HG03139 (cell line): ENCODE measurements at regions not wholly inside any gene's neighbourhood (a gene's known extent, or its start where the extent isn't known, plus 50 kb on each side); places are given as distances from the start of the nearest gene placed in this dataset.

Experiments
- ATAC-seq: cut with Tn5 transposase; IDR thresholded peaks from one replicate; pipeline ENCODE4 v1.9.1; 2021; ENCODE audit not compliant: unreplicated experiment

GRCh38 chr6:22878324-22878701 is 308.9 kb downstream of the HDGFL1 start:
- ATAC-seq: no peak

DNA sequence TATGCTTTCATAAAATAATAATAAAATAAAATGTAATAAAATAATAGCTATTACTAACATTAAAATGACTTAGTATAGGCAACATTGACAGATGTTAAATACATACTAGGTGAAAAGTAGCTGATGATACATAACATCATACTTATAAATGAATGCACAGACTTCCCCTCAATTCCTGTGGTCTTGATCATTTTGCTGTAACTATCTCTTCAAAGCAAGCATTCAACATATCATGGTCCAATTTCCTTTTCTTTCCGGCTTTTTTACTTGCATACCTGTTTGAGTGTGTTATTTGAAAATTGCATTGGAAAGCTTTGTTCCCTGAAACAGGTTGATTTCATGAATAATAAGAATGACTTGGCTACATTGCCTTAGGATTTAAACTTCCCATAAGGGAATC is 309.3 kb downstream of the HDGFL1 start:
- no peak for ATAC-seq

- ATAC-seq: no peak
Observed at GRCh38 chr6:22880686-22881433, 311.5 kb downstream of the HDGFL1 start.

- ATAC-seq: no peak
Observed at GRCh38 chr6:22882581-22882980, 313.2 kb downstream of the HDGFL1 start.

DNA sequence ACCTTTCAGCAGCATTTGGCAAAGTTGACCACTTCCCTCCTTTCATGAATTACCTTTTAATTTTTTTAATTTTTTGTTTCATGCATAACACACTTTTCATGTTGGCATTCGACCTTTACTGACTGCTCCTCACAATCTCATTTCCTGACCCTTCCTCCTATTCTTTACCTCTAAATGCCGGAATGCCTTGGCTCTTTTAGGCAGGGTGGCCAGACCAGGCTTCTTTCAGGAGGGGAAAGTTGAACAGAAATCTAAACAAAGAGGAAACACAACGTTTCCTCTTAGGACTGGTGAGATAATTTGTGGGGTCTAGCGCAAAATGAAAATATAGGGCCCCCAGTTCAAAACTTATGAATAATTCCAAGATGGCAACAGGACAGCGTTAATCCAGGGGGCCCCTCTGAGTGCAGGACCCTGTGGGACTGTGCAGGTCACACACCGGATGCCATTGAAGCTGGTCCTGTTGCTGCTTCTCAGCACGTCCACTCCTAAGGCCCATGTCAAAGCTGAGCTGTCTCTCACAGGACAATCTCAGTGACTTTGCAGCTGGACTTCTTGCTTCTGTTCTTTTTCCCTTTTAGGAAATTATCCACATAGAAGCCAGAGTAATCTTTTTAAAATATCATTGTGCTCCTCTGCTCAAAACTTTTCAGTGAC is 313.8 kb downstream of the HDGFL1 start:
- ATAC-seq: no peak

- ATAC-seq: no peak
Observed at GRCh38 chr6:22884456-22884855, 315.1 kb downstream of the HDGFL1 start.

DNA sequence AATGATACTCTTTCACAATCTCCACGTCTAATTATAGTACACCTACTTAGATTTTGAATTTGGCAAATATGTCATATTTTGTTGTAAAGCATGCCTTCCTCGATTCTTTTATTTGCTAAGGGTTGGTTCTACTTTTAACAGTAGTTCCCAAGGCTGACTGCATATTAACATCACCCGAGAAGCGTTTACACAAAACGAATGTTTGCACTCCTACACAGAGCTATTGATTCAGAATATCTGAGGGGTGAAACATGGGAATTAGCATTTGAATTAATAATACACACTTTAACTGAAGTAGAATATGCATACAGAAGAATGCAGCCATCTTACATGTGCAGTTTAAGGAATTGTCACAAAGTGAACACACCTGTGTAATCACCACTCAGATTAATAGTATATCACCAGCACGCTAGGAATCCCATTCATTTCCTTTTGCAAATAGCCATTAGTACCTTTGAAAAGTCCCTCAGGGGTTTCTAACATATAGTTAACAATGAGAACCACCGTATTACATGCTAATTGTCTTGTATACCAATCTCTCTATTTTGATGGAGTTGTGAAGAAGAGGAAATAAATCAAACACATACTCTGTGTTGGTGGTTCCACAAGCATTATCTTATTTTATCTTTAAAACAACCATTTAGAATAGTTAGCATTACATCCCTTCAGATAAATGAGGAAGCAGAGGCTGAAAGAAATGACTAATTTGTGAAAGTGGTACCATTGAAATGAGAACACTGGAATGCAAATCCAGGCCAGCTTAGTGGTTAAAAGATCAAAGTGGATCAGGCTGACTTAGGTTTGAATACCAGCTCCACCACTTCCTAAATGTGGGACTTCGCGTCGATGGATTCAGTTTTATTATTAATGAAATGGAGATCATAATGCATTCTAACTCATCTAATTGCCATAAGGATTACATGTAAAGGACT is 317.6 kb downstream of the HDGFL1 start:
- no peak for ATAC-seq

- ATAC-seq: no peak
Observed at GRCh38 chr6:22888163-22888752, 318.9 kb downstream of the HDGFL1 start.

DNA sequence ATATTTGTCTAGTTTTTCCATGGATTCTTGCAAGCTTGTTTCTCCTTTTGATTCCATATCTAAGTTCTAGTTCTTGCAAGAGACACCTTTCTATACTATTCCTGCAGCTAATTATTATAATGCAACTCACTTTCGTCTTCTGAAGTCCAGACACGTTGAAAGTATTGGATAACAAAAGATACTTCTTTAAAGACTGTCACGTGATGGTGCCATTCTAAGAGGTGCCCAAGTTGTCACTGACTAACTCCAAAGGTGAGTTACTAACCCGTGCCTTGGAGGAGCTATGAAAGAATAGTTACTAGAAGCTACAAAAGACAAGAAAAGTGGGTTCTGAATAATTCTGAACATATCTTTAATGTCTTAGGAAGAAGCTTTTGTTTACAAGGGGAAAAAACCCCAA is 322.6 kb downstream of the HDGFL1 start:
- ATAC-seq: no peak

- no peak for ATAC-seq
Observed at GRCh38 chr6:22892452-22892851, 323.1 kb downstream of the HDGFL1 start.

- no peak for ATAC-seq
Observed at GRCh38 chr6:22896696-22897095, 327.3 kb downstream of the HDGFL1 start.

- no peak for ATAC-seq
Observed at GRCh38 chr6:22899426-22899825, 330.1 kb downstream of the HDGFL1 start.

DNA sequence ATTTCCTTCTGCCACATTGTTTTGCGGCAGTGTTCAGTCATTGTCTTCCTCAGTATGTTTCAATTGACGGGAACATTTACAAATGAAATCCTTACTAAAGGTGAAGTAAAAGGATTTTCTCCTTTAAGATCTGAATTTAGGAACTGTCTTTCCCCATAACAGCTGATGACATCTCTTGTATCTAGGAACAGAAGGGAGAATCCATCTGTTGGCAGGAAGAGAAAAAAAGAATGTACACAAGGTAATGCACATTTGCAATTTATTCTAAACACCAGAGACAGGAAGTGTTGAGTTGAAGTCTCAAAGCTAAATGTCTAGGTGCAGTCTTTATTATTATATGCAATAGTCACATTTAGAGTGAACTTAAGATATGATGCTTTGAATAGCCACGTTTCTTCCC is 334.5 kb downstream of the HDGFL1 start:
- no peak for ATAC-seq

GRCh38 chr6:22904431-22904830 is 335.1 kb downstream of the HDGFL1 start:
- ATAC-seq: no peak

DNA sequence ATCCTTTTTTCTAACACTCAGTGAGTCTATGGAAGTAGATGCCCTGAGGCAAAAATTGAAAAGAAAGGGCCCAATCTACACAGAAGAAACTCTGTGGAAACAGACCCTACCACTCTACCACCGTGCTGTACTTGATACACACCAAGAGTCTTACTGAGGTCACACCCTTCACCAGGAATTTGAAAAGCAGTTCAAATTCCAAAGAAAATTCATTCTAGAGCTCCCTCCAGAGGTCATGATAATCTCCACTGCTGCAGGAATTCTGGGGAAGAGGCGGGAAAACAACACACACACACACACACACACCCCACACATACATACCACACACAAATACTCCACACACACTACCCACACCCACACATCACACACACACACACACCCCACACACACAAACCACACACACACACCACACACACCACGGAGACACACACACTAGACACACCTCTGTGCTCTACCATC is 336.8 kb downstream of the HDGFL1 start:
- no peak for ATAC-seq

GRCh38 chr6:22907085-22907484 is 337.7 kb downstream of the HDGFL1 start:
- no peak for ATAC-seq

DNA sequence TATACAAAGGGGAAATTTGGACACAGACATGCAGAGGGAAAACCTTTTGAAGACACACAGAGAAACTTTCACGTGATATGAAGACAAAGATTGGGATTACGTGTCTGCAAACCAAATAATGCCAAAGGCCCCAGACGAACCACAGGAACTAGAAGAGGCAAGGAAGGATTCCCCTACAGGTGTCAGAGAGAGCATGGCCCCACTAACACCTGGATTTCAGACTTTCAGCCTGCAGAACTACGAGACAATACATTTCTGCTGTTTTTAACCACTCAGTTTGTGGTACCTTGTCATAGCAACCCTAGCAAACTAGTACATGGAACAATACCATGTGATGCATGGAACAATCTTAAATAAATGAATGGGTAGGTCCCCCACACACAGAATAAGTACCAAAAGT is 341.0 kb downstream of the HDGFL1 start:
- ATAC-seq: no peak

DNA sequence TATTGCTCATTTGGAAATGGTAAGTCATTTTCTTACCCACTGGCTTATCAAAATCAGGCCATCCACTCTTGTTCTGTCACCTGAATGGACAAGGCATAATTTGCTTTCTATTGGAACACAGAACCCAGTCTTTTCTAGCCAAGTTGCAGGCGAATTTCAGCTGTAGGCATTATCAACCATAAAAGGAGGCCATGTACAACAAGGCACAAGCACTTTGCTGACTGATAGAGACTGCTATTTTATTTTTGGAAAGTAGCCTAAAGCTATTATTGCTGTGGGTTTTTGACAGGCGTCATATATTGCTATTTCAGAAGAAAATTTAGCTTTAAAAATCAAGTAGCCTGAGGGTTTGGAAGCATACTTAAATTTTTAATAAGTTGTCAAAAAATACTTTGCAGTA is 344.2 kb downstream of the HDGFL1 start:
- ATAC-seq: no peak

- no peak for ATAC-seq
Observed at GRCh38 chr6:22917344-22917743, 348.0 kb downstream of the HDGFL1 start.

DNA sequence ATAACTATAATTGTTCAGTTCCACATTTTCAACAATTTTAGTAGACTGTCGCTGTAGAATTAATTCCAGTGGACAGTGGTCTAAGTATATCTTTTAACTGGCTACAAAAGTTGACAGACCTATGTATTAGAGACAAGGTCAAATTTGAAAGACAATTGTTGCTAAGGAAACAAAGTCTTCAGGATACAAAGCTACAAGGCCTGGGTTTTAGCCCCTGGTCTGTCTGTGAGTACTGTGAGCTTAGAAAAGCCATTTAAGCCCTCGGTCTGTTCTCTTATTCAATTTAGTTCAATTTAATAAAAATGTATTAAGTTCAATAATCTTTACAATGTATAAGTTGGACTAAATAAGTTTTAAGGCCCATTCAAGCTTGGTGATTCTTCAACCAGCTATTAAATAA is 352.5 kb downstream of the HDGFL1 start:
- ATAC-seq: no peak

DNA sequence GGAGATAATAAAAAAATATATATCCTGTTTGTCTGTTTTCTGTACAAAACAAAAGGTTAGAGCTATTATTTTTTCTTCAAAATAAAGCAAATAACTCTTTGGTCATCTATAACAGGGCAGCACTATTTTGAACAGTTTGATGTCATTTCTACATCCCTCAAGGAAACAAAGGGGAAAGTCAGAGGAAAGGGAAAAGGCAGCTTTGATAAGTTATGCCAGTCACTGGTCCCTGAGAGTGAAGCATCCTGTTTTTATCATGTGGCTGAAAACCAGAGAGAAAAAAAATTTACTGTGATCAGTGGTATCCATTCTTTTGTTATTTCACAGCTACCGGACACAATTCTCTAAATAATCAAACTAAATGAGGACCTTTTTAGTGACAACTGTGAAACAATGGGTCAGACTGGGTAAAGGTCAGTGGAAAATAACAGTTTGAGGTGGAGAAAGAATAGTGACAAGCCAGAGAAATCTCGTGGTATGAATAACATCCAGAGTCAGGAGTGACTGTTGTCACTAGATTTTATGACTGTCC is 356.0 kb downstream of the HDGFL1 start:
- no peak for ATAC-seq
